DOHH2 (cell line): ENCODE measurements at regions not wholly inside any gene's neighbourhood (a gene's known extent, or its start where the extent isn't known, plus 50 kb on each side); places are given as distances from the start of the nearest gene placed in this dataset.
"Not testable (repeated sequence)": the region's sequence is repeated elsewhere in the genome, so short reads cannot be mapped to it uniquely, and the experiment has no call there.

ENCODE experiments used
- H3F3A ChIP-seq: fragments of 200-600 bp; sonication (generic), shearing (Covaris generic); 2 replicates; pipeline ENCODE4 v1.6.0; 2016; ENCODE audit warnings: antibody characterized with exemption, mild to moderate bottlenecking; ENCODE audit not compliant: control insufficient read depth, insufficient read depth
- H3K27ac ChIP-seq: fragments of 200-600 bp; sonication (generic); 2 replicates; pipeline ENCODE4 v1.5.1; 2014; ENCODE audit warnings: low read depth, mild to moderate bottlenecking, low read length, moderate library complexity
- H3K27me3 ChIP-seq: fragments of 200-600 bp; sonication (generic); 2 replicates; pipeline ENCODE4 v1.6.1; 2014; ENCODE audit warnings: mild to moderate bottlenecking, low read length, mixed read lengths; ENCODE audit not compliant: control insufficient read depth
- H3K36me3 ChIP-seq: fragments of 200-600 bp; sonication (generic); 2 replicates; pipeline ENCODE4 v1.6.1; 2014; ENCODE audit warnings: mild to moderate bottlenecking, low read length, moderate library complexity, mixed read lengths; ENCODE audit not compliant: control insufficient read depth
- H3K4me1 ChIP-seq: fragments of 200-600 bp; sonication (generic); 2 replicates; pipeline ENCODE4 v1.6.1; 2014; ENCODE audit warnings: mild to moderate bottlenecking, low read length, mixed read lengths; ENCODE audit not compliant: control insufficient read depth
- H3K4me2 ChIP-seq: fragments of 200-600 bp; sonication (generic); 2 replicates; pipeline ENCODE4 v1.6.0; 2014; ENCODE audit warnings: mild to moderate bottlenecking, low read length, moderate library complexity
- H3K4me3 ChIP-seq: fragments of 200-600 bp; sonication (generic); 2 replicates; pipeline ENCODE4 v1.5.1; 2014; ENCODE audit warnings: mild to moderate bottlenecking, low read length, mixed read lengths
- H3K79me2 ChIP-seq: fragments of 200-600 bp; sonication (generic); 2 replicates; pipeline ENCODE4 v1.6.1; 2014; ENCODE audit warnings: mild to moderate bottlenecking, low read length, mixed read lengths; ENCODE audit not compliant: control insufficient read depth
- H3K9me2 ChIP-seq: fragments of 200-600 bp; sonication (generic); replicated peaks from 2 replicates; pipeline ENCODE4 v1.6.1; 2014; ENCODE audit warnings: mild to moderate bottlenecking, low read length, mixed read lengths; ENCODE audit not compliant: control insufficient read depth
- H3K9me3 ChIP-seq: fragments of 200-600 bp; sonication (generic); 2 replicates; pipeline ENCODE4 v1.6.1; 2014; ENCODE audit warnings: antibody characterized with exemption, low read length, mixed read lengths; ENCODE audit not compliant: control insufficient read depth, insufficient read depth
- H4K20me1 ChIP-seq: fragments of 200-600 bp; sonication (generic); 2 replicates; pipeline ENCODE4 v1.6.0; 2014; ENCODE audit warnings: low read depth, mild to moderate bottlenecking, antibody characterized with exemption, low read length, moderate library complexity; ENCODE audit not compliant: control insufficient read depth, insufficient read depth
- CTCF ChIP-seq: fragments of 200-600 bp; sonication (generic); IDR thresholded peaks from one replicate; pipeline ENCODE4 v1.5.1; 2014; ENCODE audit warnings: antibody characterized with exemption, mild to moderate bottlenecking, low read depth, low read length; ENCODE audit not compliant: poor library complexity, severe bottlenecking
- EZH2phosphoT487 ChIP-seq: fragments of 200-600 bp; sonication (generic); IDR thresholded peaks from 2 replicates; pipeline ENCODE4 v1.6.1; 2017; ENCODE audit warnings: borderline replicate concordance, mild to moderate bottlenecking, antibody characterized with exemption, low read length, moderate library complexity, mixed read lengths

DNA sequence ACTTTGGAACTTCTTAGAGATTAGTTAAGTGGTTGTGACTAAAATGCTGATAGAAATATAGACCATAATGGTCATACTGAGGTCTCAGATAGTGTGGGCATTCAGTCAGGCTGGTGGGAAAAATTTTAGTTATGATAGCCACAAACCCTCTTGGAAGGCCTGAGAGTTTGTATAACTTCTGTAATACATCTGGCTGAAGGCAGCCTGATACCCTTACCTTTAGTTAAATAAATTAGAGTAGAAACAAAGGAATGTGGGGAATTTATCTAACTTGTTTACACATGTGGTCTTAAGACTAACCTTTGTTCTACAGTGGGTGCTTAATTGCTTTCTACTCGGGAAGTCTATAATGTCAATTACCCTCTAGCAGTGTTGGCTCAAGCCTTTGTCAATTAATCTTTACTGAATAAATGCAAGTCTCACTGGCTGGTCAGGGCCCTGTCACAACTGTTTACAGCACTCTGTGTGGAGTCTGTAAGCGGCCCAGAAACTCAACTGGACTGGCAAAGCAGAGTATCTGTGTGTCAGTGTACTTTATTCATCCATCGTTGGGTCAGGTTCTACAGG, 184.0 kb downstream of the FBXO4 start:
- peaks cover 4% of the 10 kb centered on the region; the same call in 1 of the 2 replicates for H3K9me3 ChIP-seq
- no peak overlapping the region for H3K4me3 ChIP-seq
- H3K27ac ChIP-seq = no peak overlapping the region
- H3K36me3 ChIP-seq = no peaks in the 10 kb centered on the region
- H3K79me2 ChIP-seq = no peaks in the 10 kb centered on the region
- no peaks in the 10 kb centered on the region for H3K4me1 ChIP-seq
- TF ChIP-seq EZH2phosphoT487 (no peak), CTCF (no peak)
- no peaks in the 10 kb centered on the region for H3K27me3 ChIP-seq
- H3K9me2 ChIP-seq = no peaks in the 10 kb centered on the region
- no peaks in the 10 kb centered on the region for H3F3A ChIP-seq
- H3K4me2 ChIP-seq = no peak overlapping the region
- H4K20me1 ChIP-seq = no peaks in the 10 kb centered on the region

GRCh38 chr5:42115721-42116120, 190.6 kb downstream of the FBXO4 start:
- not testable (repeated sequence) for H3K79me2 ChIP-seq, H3K27me3 ChIP-seq, H3F3A ChIP-seq, H3K4me2 ChIP-seq, H4K20me1 ChIP-seq, H3K4me3 ChIP-seq, H3K27ac ChIP-seq, H3K9me3 ChIP-seq, H3K36me3 ChIP-seq, H3K9me2 ChIP-seq, H3K4me1 ChIP-seq

DNA sequence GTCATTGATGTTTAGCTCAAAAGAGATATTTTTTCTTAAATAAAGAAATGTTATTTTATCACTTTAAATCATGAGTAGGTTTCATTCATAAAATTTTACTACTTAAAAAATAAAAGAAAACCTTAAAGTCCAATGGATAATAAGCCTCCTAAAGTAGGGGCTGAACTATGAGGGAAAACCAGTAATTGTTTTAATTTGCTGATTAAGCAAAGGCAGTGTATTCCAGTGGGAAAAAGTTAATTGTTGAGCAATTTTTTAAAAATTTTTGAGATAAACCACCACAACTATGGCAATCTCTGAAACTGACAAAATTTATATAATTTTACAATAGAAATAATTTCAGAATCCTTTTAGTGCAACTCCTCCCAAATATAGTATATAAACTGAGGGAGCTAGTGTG, 195.0 kb downstream of the FBXO4 start:
- Histone ChIP-seq H3K36me3 (no peaks in the 10 kb centered on the region), H3K4me1 (no peaks in the 10 kb centered on the region), H3K9me3 (no peaks in the 10 kb centered on the region), H3K4me3 (no peak overlapping the region), H3K9me2 (no peaks in the 10 kb centered on the region; the same call in 1 of the 2 replicates), H3F3A (no peaks in the 10 kb centered on the region), H4K20me1 (no peaks in the 10 kb centered on the region), H3K27ac (no peak overlapping the region), H3K27me3 (no peaks in the 10 kb centered on the region), H3K79me2 (no peaks in the 10 kb centered on the region), H3K4me2 (no peak overlapping the region)
- TF ChIP-seq CTCF (no peak), EZH2phosphoT487 (no peak)

- Histone ChIP-seq H3K36me3 (no peaks in the 10 kb centered on the region), H3F3A (no peaks in the 10 kb centered on the region), H3K27ac (no peak overlapping the region), H4K20me1 (no peaks in the 10 kb centered on the region), H3K9me3 (no peaks in the 10 kb centered on the region), H3K4me1 (no peaks in the 10 kb centered on the region), H3K79me2 (no peaks in the 10 kb centered on the region), H3K4me2 (no peak overlapping the region), H3K4me3 (no peak overlapping the region), H3K27me3 (no peaks in the 10 kb centered on the region), H3K9me2 (no peaks in the 10 kb centered on the region; the same call in 1 of the 2 replicates)
- TF ChIP-seq CTCF = no peak
Observed at GRCh38 chr5:42121401-42121800, 196.3 kb downstream of the FBXO4 start.
